ENCODE measurements at regions not wholly inside any gene's neighbourhood (a gene's known extent, or its start where the extent isn't known, plus 50 kb on each side); places are given as distances from the start of the nearest gene placed in this dataset.
"Not testable (repeated sequence)": the region's sequence is repeated elsewhere in the genome, so short reads cannot be mapped to it uniquely, and the experiment has no call there.

GRCh38 chr2:88396209-88396608, 56.3 kb downstream of the FOXI3 start:
- no peak for DNase-seq

DNA sequence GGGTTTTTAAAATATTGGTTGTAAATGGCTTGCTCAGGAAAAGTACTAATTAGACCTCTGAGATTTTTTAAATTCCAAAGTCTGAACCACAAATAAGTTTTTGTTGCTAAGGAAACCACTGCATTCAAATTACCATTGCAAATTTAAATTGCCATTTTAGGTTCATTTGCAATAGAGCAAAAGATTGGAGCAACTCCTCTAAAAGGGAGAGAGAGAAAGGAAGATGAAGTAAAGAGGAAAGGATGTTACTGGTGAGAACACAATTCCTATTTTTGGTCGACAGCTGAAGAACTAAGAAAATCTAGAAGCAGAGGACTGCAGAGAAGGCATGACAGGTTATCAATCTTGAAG, 74.9 kb downstream of the FOXI3 start:
- DNase-seq, result no peak

DNA sequence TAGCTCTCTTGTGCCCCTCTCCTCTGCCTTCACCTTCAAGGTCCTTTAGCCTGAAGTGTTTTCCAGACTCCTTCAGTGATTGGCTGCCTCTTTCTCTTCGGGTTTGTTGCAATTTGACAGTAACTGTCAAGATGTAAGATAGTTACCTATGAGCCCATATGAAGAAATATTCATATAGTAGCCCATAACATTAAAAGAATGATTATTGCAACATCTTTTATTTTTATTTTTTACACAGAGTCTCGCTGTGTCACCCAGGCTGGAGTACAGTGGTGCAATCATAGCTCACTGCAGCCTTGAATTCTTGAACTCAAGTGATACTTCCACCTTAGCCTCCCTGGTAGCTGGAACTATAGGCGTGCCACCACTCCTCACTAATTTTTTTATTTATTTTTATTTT, 80.5 kb downstream of the FOXI3 start:
- DNase-seq, result no peak

DNA sequence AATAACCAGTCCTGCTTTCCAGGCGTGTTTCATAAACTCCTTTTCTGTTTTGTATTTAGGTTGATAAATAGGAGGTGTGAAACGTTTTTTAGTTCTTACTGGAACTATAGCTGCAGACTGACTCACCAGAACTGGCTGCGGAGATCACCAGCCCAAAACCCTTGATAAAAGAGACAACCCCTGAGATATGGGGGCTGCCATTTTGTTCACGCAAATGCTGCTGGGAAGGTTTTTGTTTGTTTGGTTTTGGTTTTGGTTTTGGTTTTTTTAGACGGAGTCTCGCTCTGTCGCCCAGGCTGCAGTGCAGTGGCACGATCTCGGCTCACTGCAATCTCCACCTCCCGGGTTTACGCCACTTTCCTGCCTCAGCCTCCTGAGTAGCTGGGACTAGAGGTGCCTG, 87.1 kb downstream of the FOXI3 start:
- DNase-seq, result not testable (repeated sequence)

DNA sequence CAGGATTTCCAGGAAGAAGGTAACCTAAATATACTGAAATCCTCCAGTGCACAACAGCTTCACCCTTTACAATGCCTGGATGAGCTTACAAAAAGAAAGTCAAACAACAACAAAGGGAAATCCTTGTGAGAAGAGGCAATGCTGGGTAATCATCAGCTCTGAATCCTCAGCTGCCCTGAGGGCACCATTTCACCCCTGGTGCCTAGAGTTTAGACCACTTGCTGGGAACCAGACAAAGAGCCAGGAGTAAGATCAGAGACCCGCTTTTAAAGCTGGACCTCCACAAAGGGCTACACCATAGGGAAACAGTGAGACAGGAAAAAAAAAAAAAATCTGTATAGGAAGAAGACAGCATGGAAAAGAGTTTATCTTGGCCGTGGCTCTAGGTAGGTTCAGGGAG, 97.0 kb downstream of the FOXI3 start:
- no peak for DNase-seq

- DNase-seq, result no peak
Observed at GRCh38 chr2:88351249-88351601, 101.3 kb downstream of the FOXI3 start.

GRCh38 chr2:88350331-88351248, 101.9 kb downstream of the FOXI3 start:
- DNase-seq, result peak; percentile 7

DNA sequence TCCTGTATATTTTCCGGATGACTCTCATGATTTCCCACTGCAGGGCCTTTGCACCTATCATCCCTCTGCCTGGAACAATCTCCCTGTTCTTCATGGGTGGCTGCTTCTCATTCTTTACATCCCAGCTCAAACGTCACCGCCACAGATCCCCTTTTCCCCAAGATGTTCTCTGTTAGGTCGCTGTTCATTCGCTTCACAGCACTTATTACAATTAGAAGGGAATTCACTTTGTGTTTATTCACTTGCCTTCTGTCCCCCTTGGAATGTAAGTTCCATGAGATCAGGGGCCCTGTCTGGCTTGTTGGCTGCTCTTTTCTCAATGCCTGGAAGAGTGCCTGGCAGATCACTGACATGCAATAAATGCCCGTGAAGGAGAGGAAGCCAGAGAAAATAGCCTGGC, 106.7 kb downstream of the FOXI3 start:
- no peak for DNase-seq

DNA sequence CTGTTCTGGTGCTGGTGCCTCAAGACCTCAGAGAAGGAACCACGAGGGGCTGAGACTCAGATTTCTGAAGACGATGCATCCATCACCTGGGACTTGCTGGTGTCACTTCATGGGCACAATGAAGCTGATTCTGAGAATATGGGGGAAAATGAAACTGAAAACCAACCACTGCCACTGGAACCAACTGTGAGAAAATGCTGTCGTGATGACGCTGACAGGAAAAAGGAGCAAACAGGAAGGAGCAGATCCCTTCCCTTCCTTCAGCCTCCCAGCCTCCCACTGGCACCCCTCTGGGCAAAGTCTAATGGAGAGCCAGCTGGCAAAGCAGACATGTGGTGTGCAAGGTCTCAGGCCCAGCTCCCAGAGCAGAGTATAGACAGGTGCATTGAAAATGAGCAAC, 109.7 kb downstream of the FOXI3 start:
- DNase-seq, result no peak

GRCh38 chr2:88334418-88334817, 118.1 kb downstream of the FOXI3 start:
- no peak for DNase-seq

DNA sequence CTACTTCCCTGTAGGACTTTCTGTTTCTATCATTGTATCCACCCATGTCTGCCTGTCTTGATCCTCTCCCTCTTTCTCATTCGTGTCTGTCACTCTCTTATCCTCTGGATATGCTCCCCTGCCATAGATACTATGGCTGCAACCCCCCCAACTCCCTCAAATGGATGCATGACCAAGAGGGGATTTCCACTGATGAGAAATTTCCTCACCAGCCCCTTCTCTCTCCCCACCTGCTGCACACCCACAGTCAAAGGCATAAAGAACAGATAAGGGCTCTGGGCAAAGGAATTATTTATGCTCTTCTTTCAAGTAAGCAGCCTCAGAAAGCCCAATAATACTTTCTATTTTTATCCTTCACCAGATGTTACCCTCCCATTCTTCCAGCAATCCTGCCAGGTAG, 121.3 kb downstream of the FOXI3 start:
- DNase-seq, result no peak

DNA sequence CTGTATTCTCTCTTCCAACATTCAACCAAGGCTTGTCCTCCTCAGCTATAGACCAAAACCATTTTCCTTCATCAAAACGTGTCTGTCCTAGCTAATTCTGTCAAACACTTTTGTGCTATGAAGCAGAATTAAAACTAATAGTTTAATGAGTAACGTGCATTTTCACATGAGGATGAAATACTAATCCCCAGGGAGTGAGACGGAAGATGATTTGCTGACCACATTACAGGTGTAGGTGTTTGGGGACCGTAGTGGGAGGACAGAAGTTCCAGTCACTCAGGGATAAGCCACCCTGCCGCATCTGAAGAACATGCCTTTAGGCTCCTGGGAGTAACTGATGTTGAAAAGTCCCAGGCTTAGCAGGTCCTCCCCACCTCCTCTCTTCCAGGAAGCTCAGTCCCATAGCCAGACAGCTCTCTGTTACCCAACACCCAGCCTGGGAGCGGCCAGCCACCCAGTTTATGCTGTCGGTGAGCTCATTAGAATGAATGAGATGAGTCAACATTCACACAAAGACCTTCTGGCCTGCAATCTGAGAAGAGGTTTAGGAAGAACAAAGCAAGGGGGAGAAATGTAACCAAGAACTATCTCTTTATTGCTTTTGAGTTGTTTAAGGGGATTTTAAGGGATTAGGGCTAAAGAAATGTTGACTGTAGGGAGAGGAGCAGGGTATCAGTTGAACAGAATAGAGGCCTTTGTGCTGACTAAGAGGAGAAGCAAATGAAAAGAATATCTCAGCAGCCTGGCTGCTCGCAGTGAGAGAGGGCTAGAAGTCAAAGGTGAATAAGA, 122.5 kb downstream of the FOXI3 start:
- peak; percentile 87 for DNase-seq

GRCh38 chr2:88321449-88322248, 130.8 kb downstream of the FOXI3 start:
- no peak for DNase-seq

- DNase-seq, result no peak
Observed at GRCh38 chr2:88320076-88320773, 132.3 kb downstream of the FOXI3 start.

DNA sequence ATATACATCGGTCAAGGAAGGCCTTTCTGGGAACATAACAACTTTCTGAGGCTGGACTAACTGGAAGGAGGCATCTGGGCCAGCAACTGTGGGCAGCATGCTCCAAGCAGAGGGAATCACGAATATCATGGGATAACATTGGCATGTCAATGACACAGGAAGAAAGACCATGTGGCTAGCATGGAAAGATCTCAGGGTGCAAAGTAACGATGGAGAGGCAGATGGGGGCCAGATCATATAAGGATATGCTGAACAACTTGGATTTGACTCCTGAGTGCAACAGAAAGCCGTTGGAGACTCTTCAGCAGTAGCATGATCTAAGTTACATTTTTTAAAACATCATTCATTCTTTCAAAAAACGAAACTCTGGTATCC, 133.6 kb downstream of the FOXI3 start:
- no peak for DNase-seq

DNA sequence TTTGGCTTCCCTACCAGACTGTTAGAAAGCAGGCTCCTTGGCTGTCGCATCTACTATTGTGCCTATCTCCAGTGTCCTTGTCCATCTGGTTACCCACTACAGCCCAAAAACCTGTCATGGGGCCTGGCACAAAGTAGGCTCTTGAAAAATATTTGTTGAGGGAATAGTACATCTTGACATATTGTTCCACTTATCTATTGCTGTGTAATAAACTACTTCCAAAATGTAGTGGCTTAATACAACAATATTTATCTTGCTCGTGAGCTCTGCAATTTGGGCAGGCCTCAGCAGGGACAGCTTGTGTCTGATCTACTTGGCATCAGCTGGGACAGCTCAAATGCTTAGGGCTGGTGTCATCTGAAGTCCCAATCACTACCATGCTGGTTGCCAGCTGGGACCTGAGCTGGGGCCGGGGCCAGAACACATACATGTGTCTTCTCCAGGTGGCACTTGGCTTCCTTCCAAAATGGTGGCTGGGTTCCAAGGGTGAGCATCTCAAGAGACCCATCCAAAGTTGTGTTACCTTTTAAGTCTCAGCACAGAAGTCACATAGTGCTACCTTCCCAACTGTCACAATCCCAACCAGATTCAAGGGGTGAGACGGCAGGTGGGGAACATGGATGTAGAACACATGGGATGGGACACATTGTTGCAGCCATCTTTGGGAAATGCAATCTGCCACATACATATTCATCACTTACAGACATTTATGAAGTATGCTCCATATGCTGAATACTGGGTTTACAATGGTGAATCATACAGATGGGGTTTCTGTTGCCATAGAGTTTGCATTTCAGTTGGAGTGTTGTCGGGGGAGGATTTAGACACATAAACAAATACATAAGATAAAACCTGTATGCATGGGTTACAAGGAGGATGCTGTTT, 134.2 kb downstream of the FOXI3 start:
- DNase-seq, result no peak

GRCh38 chr2:88310787-88311186, 140.6 kb downstream of the THNSL2 start:
- DNase-seq, result no peak

DNA sequence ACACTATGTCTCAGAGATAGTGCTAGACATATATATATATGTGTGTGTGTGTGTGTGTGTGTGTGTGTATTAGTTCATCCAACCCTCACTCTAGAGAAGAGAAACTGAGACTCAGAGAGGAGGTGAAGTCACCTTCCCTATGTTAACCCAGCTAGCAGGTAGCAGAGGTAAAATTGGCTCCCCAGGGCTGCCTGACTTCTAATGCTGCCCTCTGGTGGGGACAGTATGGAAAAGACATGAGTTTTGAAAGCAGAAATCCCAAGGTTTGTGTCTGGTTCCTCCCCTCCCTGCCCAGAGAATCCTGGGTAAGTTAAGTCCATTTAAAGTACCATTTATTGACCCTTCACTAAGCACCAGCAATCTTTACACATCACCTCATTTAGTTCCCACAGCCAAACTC, 137.7 kb downstream of the THNSL2 start:
- no peak for DNase-seq

DNA sequence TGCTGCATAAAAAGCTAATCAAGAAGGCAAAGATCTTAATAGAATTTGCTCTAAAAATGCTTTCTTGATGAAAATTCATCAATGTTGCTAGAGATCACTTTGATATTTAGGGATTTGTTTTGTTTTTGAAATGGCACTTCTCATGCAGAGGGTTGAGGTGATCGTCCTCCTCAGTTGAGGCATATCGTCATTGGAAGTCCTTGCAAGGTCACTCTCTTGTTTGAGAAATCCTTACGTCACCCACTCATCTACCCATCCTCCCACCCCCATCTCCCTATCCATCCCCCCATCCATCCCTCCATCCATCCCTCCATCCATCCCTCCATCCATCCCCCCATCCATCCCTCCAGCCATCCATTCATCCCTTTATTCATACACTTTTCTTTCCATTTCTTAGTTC, 133.7 kb downstream of the THNSL2 start:
- no peak for DNase-seq

DNA sequence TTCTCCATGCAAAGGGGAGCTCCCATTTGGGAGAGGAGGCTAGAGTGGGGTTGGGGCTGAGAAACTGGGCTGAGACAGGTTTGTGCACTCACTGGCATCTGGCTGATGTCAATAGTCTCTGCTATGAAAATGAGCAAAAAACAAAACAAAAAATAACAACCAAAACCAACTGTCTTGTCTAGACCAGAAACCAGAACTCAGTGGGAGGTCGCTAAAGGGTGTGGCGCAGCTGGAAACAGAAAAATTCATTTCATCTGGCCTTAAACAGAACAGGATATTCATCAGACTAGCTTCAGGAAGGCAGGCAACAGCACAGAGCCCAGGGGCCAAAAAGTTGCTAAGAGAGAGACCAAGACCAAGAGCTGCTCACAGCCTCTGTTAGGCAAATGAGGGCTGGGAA, 126.1 kb downstream of the THNSL2 start:
- no peak for DNase-seq

GRCh38 chr2:88283886-88284592, 113.9 kb downstream of the THNSL2 start:
- no peak for DNase-seq
